Calu3 (cell line): ENCODE measurements at regions not wholly inside any gene's neighbourhood (a gene's known extent, or its start where the extent isn't known, plus 50 kb on each side); places are given as distances from the start of the nearest gene placed in this dataset.
A peak's percentile ranks its signal among the peaks of the same experiment; 100 is the strongest.

ENCODE experiments used
- BruUV-seq: library from RNA; stranded (reverse); fragments of 400-500 nt; replicated peaks from 2 replicates; lab custom pipeline; 2021; lab: Mats Ljungman, UMichigan
- CTCF ChIA-PET: fragments of 300-600 bp; sonication (Branson Sonifier 250); formaldehyde crosslinking; loops from one replicate; lab custom pipeline; 2022; ENCODE audit warnings: antibody characterized with exemption; lab: Charles Lee
- DNase-seq: peaks from one replicate; pipeline ENCODE4 v3.0.0; 2022
- H3K27ac Mint-ChIP-seq: one replicate; pipeline ENCODE4 v1.8.0; 2022; ENCODE audit warnings: mixed read lengths; ENCODE audit not compliant: unreplicated experiment
- H3K27me3 Mint-ChIP-seq: one replicate; pipeline ENCODE4 v1.8.0; 2022; ENCODE audit warnings: mixed read lengths; ENCODE audit not compliant: unreplicated experiment
- H3K36me3 Mint-ChIP-seq: one replicate; pipeline ENCODE4 v1.8.0; 2022; ENCODE audit warnings: mild to moderate bottlenecking, moderate library complexity, mixed read lengths; ENCODE audit not compliant: insufficient read depth, unreplicated experiment
- H3K4me1 Mint-ChIP-seq: one replicate; pipeline ENCODE4 v1.8.0; 2022; ENCODE audit warnings: mild to moderate bottlenecking, low read depth, mixed read lengths; ENCODE audit not compliant: unreplicated experiment
- H3K4me3 Mint-ChIP-seq: one replicate; pipeline ENCODE4 v1.8.0; 2022; ENCODE audit warnings: mild to moderate bottlenecking, low read depth, moderate library complexity, mixed read lengths; ENCODE audit not compliant: unreplicated experiment
- H3K9me3 Mint-ChIP-seq: one replicate; pipeline ENCODE4 v1.8.0; 2022; ENCODE audit warnings: low read depth, mixed read lengths; ENCODE audit not compliant: unreplicated experiment
- intact Hi-C: fragments of 100-400 bp; cut with micrococcal nuclease; formaldehyde crosslinking; loops from one replicate; pipeline ENCODE4 v1.10.0; 2022; ENCODE audit not compliant: unreplicated experiment
- TF ChIP-seq, protein P1 (sequence below): fragments of 200-600 bp; IDR thresholded peaks from one replicate; pipeline ENCODE4 v1.8.0; 2022; ENCODE audit warnings: antibody characterized with exemption; ENCODE audit not compliant: unreplicated experiment

DNA sequence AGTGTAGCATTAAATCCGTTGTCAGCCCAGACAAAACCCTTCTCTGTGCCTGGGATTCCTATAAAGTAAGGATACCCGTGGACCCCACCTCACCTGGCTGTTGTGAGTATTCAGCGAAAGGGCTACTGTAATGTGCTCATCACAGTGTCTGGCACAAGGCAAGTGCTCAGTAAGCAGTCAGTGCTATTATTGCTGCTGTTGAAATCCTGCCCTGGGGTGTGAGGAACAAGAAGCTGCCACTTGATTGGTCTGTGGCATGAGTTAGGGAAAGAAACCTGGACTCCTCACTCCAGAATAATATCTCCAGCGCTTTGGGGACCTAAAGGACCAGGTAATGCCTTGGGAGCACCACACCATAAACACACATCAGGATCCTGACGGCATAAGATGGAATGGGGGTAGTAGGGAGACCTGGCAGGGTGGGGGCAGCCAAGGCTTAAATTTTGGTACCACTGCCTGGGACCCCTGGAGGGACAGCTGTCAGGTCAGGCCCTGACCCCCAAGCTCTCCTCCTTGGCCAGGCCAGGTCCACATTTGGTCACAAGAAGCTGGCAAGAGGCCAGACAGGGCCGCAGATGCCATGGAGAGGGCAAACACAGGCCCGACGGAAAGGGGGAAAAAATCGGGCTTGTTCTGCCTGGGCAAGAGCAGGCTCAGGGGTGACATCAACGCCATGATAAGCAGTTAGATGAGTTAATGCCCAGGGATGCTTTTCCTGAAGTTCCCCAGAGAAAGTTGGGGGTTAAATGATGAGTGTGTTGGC lies 66.5 kb downstream of the MRPL14 start:
- peaks cover 4% of the 10 kb centered on the region for H3K9me3 Mint-ChIP-seq
- peaks cover 32% of the 10 kb centered on the region for H3K36me3 Mint-ChIP-seq
- H3K27ac Mint-ChIP-seq, result peak overlapping the region; percentile 98
- TF ChIP-seq, protein P1, sequence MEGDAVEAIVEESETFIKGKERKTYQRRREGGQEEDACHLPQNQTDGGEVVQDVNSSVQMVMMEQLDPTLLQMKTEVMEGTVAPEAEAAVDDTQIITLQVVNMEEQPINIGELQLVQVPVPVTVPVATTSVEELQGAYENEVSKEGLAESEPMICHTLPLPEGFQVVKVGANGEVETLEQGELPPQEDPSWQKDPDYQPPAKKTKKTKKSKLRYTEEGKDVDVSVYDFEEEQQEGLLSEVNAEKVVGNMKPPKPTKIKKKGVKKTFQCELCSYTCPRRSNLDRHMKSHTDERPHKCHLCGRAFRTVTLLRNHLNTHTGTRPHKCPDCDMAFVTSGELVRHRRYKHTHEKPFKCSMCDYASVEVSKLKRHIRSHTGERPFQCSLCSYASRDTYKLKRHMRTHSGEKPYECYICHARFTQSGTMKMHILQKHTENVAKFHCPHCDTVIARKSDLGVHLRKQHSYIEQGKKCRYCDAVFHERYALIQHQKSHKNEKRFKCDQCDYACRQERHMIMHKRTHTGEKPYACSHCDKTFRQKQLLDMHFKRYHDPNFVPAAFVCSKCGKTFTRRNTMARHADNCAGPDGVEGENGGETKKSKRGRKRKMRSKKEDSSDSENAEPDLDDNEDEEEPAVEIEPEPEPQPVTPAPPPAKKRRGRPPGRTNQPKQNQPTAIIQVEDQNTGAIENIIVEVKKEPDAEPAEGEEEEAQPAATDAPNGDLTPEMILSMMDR, result no peak
- H3K4me3 Mint-ChIP-seq, result no peak overlapping the region
- BruUV-seq, result no TSS peak
- H3K4me1 Mint-ChIP-seq, result peaks cover 64% of the 10 kb centered on the region
- no peak for DNase-seq
- no peaks in the 10 kb centered on the region for H3K27me3 Mint-ChIP-seq
- intact Hi-C loops, result no loop called here
- CTCF ChIA-PET, result interaction anchor here (0.6 to 1.8 kb wide), 3 partner anchors 12 to 49 kb away, joined by 3 read pairs; no protein-coding TSS in a partner anchor

DNA sequence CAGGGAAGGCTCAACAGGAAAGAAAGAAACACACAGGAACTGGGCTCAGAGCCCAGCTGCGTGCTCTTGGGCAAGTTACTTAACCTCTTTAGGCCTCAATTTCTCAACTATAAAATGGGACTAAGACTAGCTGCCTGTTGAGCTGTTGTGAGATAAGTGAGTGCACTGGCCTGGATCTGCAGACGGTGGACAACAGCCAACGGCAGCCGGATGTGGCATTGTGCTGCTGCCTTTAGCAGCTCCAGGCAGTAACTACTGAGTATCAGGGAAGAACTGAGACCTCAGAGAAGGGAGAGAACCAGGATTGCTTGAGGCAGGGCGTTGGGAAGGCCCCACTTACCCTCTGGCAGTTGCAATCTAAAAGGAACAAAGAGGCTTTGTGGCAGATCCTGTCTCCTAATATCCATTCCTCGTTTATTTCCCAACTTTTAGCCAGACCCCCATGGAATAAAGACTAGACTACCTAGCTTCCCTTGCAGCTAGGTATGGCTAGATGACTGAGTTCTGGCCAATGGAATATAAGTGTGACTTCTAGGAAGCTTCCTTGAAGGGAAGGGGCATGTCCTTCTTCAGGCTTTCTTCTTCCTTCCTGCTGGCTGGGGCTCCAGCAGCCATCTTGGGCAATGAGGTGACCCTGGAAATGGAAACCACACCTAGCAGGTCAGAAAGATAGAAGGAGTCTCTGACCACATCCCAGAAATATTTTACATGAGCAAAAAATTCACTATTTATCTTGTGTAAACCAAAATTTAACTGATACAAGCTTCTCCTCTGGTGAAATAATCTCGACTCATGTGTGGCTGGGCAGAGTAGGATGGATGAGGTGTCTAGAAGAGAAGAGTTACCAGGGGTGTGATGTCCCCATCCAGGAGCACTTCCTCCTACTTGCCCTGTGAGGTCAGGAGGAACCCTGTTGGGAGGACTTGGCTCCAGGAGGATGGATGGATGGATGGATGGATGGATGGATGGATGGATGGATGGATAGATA lies 67.6 kb downstream of the MRPL14 start:
- H3K4me3 Mint-ChIP-seq, result peak overlapping the region; percentile 54

DNA sequence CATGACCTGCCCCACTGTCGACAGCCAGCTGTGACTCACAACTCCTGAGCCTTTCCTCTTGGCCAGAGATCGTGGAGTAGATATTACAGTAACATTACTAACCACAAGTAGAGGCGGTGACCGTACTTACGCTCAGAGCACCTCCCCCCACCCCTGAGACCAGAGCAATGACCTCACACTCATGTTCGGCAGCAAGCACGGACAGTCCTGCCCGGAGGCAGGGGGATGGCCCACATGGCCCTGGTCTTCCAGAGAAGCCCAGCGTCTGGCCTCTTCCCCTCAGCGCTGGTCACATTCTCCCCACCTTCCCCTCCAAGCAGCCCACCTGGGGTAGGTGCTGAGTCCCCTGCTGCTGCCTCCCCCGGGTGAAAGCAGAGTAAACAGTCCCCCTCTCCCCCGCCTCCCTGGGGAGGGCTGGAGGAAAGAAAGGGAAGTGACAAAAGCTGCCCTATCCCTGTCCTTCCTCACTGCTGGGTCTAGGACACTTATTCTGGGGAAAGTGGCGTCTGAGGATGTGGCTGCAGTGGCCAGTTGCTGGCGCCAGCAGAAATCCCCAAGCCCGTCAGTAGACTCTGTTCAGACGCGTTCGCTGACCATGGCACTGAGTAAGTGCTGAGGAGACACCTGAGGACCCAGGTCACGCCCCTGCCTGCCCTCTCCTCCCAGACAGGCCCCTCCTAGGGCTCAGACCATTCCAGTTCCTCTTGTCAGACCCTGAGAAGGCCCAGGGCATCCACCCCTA lies 68.5 kb downstream of the MRPL14 start:
- CTCF ChIA-PET, result interaction anchor here (0.5 to 3.2 kb wide), 9 partner anchors 9 to 132 kb away, joined by 3 to 17 read pairs (median 8); no protein-coding TSS in a partner anchor
- peak overlapping the region; percentile 98 for H3K27ac Mint-ChIP-seq
- H3K9me3 Mint-ChIP-seq, result peaks cover 4% of the 10 kb centered on the region
- H3K4me3 Mint-ChIP-seq, result peak overlapping the region; percentile 54
- no TSS peak for BruUV-seq
- peaks cover 22% of the 10 kb centered on the region for H3K36me3 Mint-ChIP-seq
- TF ChIP-seq, protein P1, result no peak
- no peaks in the 10 kb centered on the region for H3K27me3 Mint-ChIP-seq
- peaks cover 60% of the 10 kb centered on the region for H3K4me1 Mint-ChIP-seq
- intact Hi-C loops, result loop anchor here (5.0 kb wide), 1 partner anchor 56 kb away; no protein-coding TSS in a partner anchor
- peak; percentile 94 for DNase-seq

More for the DNA sequence above, 67.6 kb downstream of the MRPL14 start:
- H3K27ac Mint-ChIP-seq, result peak overlapping the region; percentile 98
- intact Hi-C loops, result loop anchor here (5.0 kb wide), 1 partner anchor 57 kb away; no protein-coding TSS in a partner anchor
- H3K9me3 Mint-ChIP-seq, result peaks cover 4% of the 10 kb centered on the region
- peaks cover 59% of the 10 kb centered on the region for H3K4me1 Mint-ChIP-seq
- CTCF ChIA-PET, result interaction anchor here (0.5 to 3.2 kb wide), 5 partner anchors 14 to 133 kb away, joined by 3 to 17 read pairs (median 8); no protein-coding TSS in a partner anchor
- peaks cover 30% of the 10 kb centered on the region for H3K36me3 Mint-ChIP-seq
- H3K27me3 Mint-ChIP-seq, result no peaks in the 10 kb centered on the region
- no peak for DNase-seq
- no TSS peak for BruUV-seq
- TF ChIP-seq, protein P1, result no peak
